ENCODE measurements at regions not wholly inside any gene's neighbourhood (a gene's known extent, or its start where the extent isn't known, plus 50 kb on each side); places are given as distances from the start of the nearest gene placed in this dataset.
"Not testable (repeated sequence)": the region's sequence is repeated elsewhere in the genome, so short reads cannot be mapped to it uniquely, and the experiment has no call there.

- WGBS (ENCODE audit: insufficient coverage, low coverage, low lambda C conversion rate, missing lambda C conversion rate): 59% methylated on average over 4 of the region's 4 CpGs
- Histone ChIP-seq H3K27me3 (no peaks in the 10 kb centered on the region), H3K4me3 (no peak overlapping the region), H3K4me1 (no peaks in the 10 kb centered on the region), H3K9me3 (no peaks in the 10 kb centered on the region), H3K27ac (no peak overlapping the region), H3K36me3 (no peaks in the 10 kb centered on the region)
- DNase-seq (no peak), ATAC-seq (no peak)
- TF ChIP-seq POLR2A (IDR thresholded peaks at IDR 0.05) (no peak), CTCF (IDR thresholded peaks at IDR 0.05) (no peak)
- intact Hi-C loops (cut with DNase I): no loop called here
Observed at GRCh38 chr7:109660401-109660800, 1090.7 kb downstream of the DNAJB9 start.

GRCh38 chr7:109663806-109664205, 1094.1 kb downstream of the DNAJB9 start:
- WGBS (ENCODE audit: insufficient coverage, low coverage, low lambda C conversion rate, missing lambda C conversion rate): 64% methylated on average over 3 of the region's 3 CpGs

GRCh38 chr7:109687269-109687668, 1117.6 kb downstream of the DNAJB9 start:
- H3K27me3 ChIP-seq; H3K36me3 ChIP-seq; H3K9me3 ChIP-seq; intact Hi-C loops (cut with DNase I); DNase-seq; H3K27ac ChIP-seq; ATAC-seq; H3K4me1 ChIP-seq; H3K4me3 ChIP-seq: not testable (repeated sequence)
- 67% methylated on average over 2 of the region's 2 CpGs for WGBS (ENCODE audit: insufficient coverage, low coverage, low lambda C conversion rate, missing lambda C conversion rate)

More at GRCh38 chr7:109663806-109664205, 1094.1 kb downstream of the DNAJB9 start:
- no peak for ATAC-seq
- DNase-seq: no peak
- H3K27me3 ChIP-seq: no peaks in the 10 kb centered on the region
- no peak overlapping the region for H3K27ac ChIP-seq
- intact Hi-C loops (cut with DNase I): no loop called here
- H3K4me1 ChIP-seq: no peaks in the 10 kb centered on the region
- H3K36me3 ChIP-seq: no peaks in the 10 kb centered on the region
- H3K9me3 ChIP-seq: no peaks in the 10 kb centered on the region
- TF ChIP-seq POLR2A (IDR thresholded peaks at IDR 0.05) (no peak), CTCF (IDR thresholded peaks at IDR 0.05) (no peak)
- H3K4me3 ChIP-seq: no peak overlapping the region

GRCh38 chr7:109692613-109693012, 1122.9 kb downstream of the DNAJB9 start:
- H3K4me1 ChIP-seq; intact Hi-C loops (cut with DNase I); H3K36me3 ChIP-seq; H3K27ac ChIP-seq; H3K4me3 ChIP-seq; ATAC-seq; H3K27me3 ChIP-seq; DNase-seq; H3K9me3 ChIP-seq: not testable (repeated sequence)
- WGBS (ENCODE audit: insufficient coverage, low coverage, low lambda C conversion rate, missing lambda C conversion rate): 0% methylated on average over 1 of the region's 4 CpGs

GRCh38 chr7:109694149-109695071, 1124.7 kb downstream of the DNAJB9 start:
- Histone ChIP-seq H3K27me3 (no peaks in the 10 kb centered on the region), H3K4me1 (no peaks in the 10 kb centered on the region), H3K36me3 (no peaks in the 10 kb centered on the region), H3K4me3 (no peak overlapping the region), H3K27ac (no peak overlapping the region), H3K9me3 (no peaks in the 10 kb centered on the region)
- WGBS (ENCODE audit: insufficient coverage, low coverage, low lambda C conversion rate, missing lambda C conversion rate): 41% methylated on average over 4 of the region's 4 CpGs
- TF ChIP-seq CTCF (IDR thresholded peaks at IDR 0.05): no peak
- TF ChIP-seq POLR2A (IDR thresholded peaks at IDR 0.05): no peak
- ATAC-seq: no peak
- intact Hi-C loops (cut with DNase I): no loop called here
- no peak for DNase-seq

All from right lobe of liver (tissue), 6 donors.